ENCODE measurements at regions not wholly inside any gene's neighbourhood (a gene's known extent, or its start where the extent isn't known, plus 50 kb on each side); places are given as distances from the start of the nearest gene placed in this dataset.
"Not testable (repeated sequence)": the region's sequence is repeated elsewhere in the genome, so short reads cannot be mapped to it uniquely, and the experiment has no call there.

- no peaks in the 10 kb centered on the region for H4K20me1 ChIP-seq (ENCODE audit: insufficient read depth, low read length)
- no peak overlapping the region for H3K27ac ChIP-seq (ENCODE audit: low read depth, low read length)
- no peak for TF ChIP-seq CTCF (IDR thresholded peaks at IDR 0.05; ENCODE audit: extremely low read depth, low read depth, low read length)
- no peak overlapping the region for H3K4me2 ChIP-seq (ENCODE audit: insufficient read depth, low read length)
- no peak overlapping the region for H3K4me3 ChIP-seq (ENCODE audit: insufficient read depth, low read length)
- H3K79me2 ChIP-seq (ENCODE audit: insufficient read depth, low read length) = no peaks in the 10 kb centered on the region
- H3K36me3 ChIP-seq (ENCODE audit: insufficient read depth, low read length) = no peaks in the 10 kb centered on the region
- DNase-seq (ENCODE audit: insufficient read length, low spot score, missing footprints) = no peak
- H3K27me3 ChIP-seq (ENCODE audit: insufficient read depth, low read length) = no peaks in the 10 kb centered on the region
- H2AFZ ChIP-seq (ENCODE audit: low read length) = no peak overlapping the region
- H3K4me1 ChIP-seq (ENCODE audit: insufficient read depth, low read length) = no peaks in the 10 kb centered on the region
- H3K9me3 ChIP-seq (ENCODE audit: low read depth, low read length) = no peaks in the 10 kb centered on the region
These were observed 1245.5 kb downstream of the STIM2 start for GRCh38 chr4:28106155-28106554.

GRCh38 chr4:28109801-28110200 lies 1249.2 kb downstream of the STIM2 start:
- Histone ChIP-seq H3K36me3 (ENCODE audit: insufficient read depth, low read length) (no peaks in the 10 kb centered on the region), H3K79me2 (ENCODE audit: insufficient read depth, low read length) (no peaks in the 10 kb centered on the region), H3K4me2 (ENCODE audit: insufficient read depth, low read length) (no peak overlapping the region), H4K20me1 (ENCODE audit: insufficient read depth, low read length) (no peaks in the 10 kb centered on the region), H3K27me3 (ENCODE audit: insufficient read depth, low read length) (no peaks in the 10 kb centered on the region), H3K9me3 (ENCODE audit: low read depth, low read length) (no peaks in the 10 kb centered on the region), H2AFZ (ENCODE audit: low read length) (no peak overlapping the region), H3K27ac (ENCODE audit: low read depth, low read length) (no peak overlapping the region), H3K4me1 (ENCODE audit: insufficient read depth, low read length) (no peaks in the 10 kb centered on the region), H3K4me3 (ENCODE audit: insufficient read depth, low read length) (no peak overlapping the region)
- DNase-seq (ENCODE audit: insufficient read length, low spot score, missing footprints) = no peak
- no peak for TF ChIP-seq CTCF (IDR thresholded peaks at IDR 0.05; ENCODE audit: extremely low read depth, low read depth, low read length)

- not testable (repeated sequence) for H3K4me1 ChIP-seq (ENCODE audit: insufficient read depth, low read length); H4K20me1 ChIP-seq (ENCODE audit: insufficient read depth, low read length); H3K27ac ChIP-seq (ENCODE audit: low read depth, low read length); H3K9me3 ChIP-seq (ENCODE audit: low read depth, low read length); DNase-seq (ENCODE audit: insufficient read length, low spot score, missing footprints); H3K36me3 ChIP-seq (ENCODE audit: insufficient read depth, low read length); H2AFZ ChIP-seq (ENCODE audit: low read length); H3K27me3 ChIP-seq (ENCODE audit: insufficient read depth, low read length); H3K4me3 ChIP-seq (ENCODE audit: insufficient read depth, low read length); H3K4me2 ChIP-seq (ENCODE audit: insufficient read depth, low read length); H3K79me2 ChIP-seq (ENCODE audit: insufficient read depth, low read length)
These were observed 1252.2 kb downstream of the STIM2 start for GRCh38 chr4:28112691-28113335.

- not testable (repeated sequence) for H3K4me2 ChIP-seq (ENCODE audit: insufficient read depth, low read length); H3K4me3 ChIP-seq (ENCODE audit: insufficient read depth, low read length); DNase-seq (ENCODE audit: insufficient read length, low spot score, missing footprints); H3K9me3 ChIP-seq (ENCODE audit: low read depth, low read length); H3K79me2 ChIP-seq (ENCODE audit: insufficient read depth, low read length); H2AFZ ChIP-seq (ENCODE audit: low read length); H4K20me1 ChIP-seq (ENCODE audit: insufficient read depth, low read length); H3K36me3 ChIP-seq (ENCODE audit: insufficient read depth, low read length); H3K4me1 ChIP-seq (ENCODE audit: insufficient read depth, low read length); H3K27me3 ChIP-seq (ENCODE audit: insufficient read depth, low read length); H3K27ac ChIP-seq (ENCODE audit: low read depth, low read length)
These were observed 1252.9 kb downstream of the STIM2 start for GRCh38 chr4:28113586-28113985.

GRCh38 chr4:28116526-28117083 lies 1256.0 kb downstream of the STIM2 start:
- not testable (repeated sequence) for H3K4me3 ChIP-seq (ENCODE audit: insufficient read depth, low read length); H3K27me3 ChIP-seq (ENCODE audit: insufficient read depth, low read length); H2AFZ ChIP-seq (ENCODE audit: low read length); H3K27ac ChIP-seq (ENCODE audit: low read depth, low read length); DNase-seq (ENCODE audit: insufficient read length, low spot score, missing footprints); H4K20me1 ChIP-seq (ENCODE audit: insufficient read depth, low read length); H3K4me1 ChIP-seq (ENCODE audit: insufficient read depth, low read length); H3K79me2 ChIP-seq (ENCODE audit: insufficient read depth, low read length); H3K36me3 ChIP-seq (ENCODE audit: insufficient read depth, low read length); H3K9me3 ChIP-seq (ENCODE audit: low read depth, low read length); H3K4me2 ChIP-seq (ENCODE audit: insufficient read depth, low read length)
